Right atrium auricular region (tissue), 2 donors: ENCODE measurements at regions not wholly inside any gene's neighbourhood (a gene's known extent, or its start where the extent isn't known, plus 50 kb on each side); places are given as distances from the start of the nearest gene placed in this dataset.

Source experiments
- DNase-seq: peaks from one replicate; pipeline ENCODE4 v3.0.0-alpha.2; 2019; ENCODE audit warnings: low spot score
- H3K27ac ChIP-seq, 2 donors: fragments of 200-600 bp; sonication (generic); 1 replicate in 1 of 2; 2 replicates in 1 of 2; pipeline ENCODE4 v1.5.1; 2016 to 2019
- H3K27me3 ChIP-seq, 2 donors: fragments of 200-600 bp; sonication (generic); one replicate each; pipeline versions ENCODE4 v1.5.1 to v1.6.0; 2017 to 2019
- H3K36me3 ChIP-seq: fragments of 200-600 bp; sonication (generic); one replicate; pipeline ENCODE4 v1.5.1; 2016
- H3K4me1 ChIP-seq, 2 donors: fragments of 200-600 bp; sonication (generic); one replicate each; pipeline versions ENCODE4 v1.5.1 to v1.6.0; 2017 to 2019
- H3K4me3 ChIP-seq, 2 donors: fragments of 200-600 bp; sonication (generic); 1 replicate in 1 of 2; 2 replicates in 1 of 2; pipeline ENCODE4 v1.5.1; 2017 to 2019; ENCODE audit warnings: mild to moderate bottlenecking in 1 of 2, moderate library complexity in 1 of 2
- H3K9me3 ChIP-seq, 2 donors: fragments of 200-600 bp; sonication (generic); one replicate each; pipeline ENCODE4 v1.5.1; 2019
- microRNA counts, 2 donors: library from miRNA; unstranded; fragments of <30 nt; microRNA quantifications; one replicate each; lab custom pipeline; 2016 to 2017
- microRNA-seq, 2 donors: library from miRNA; unstranded; fragments of <30 nt; microRNA quantifications; one replicate each; pipeline ENCODE4, GENCODE V29; 2016 to 2017; ENCODE audit warnings: borderline number of aligned reads in 2 of 2, borderline replicate concordance in 1 of 2
- TF ChIP-seq, protein P1 (sequence below), 2 donors: fragments of 200-600 bp; sonication (generic); IDR thresholded peaks; one replicate each; pipeline ENCODE4 v1.5.1; 2019; ENCODE audit warnings: antibody characterized with exemption in 2 of 2

DNA sequence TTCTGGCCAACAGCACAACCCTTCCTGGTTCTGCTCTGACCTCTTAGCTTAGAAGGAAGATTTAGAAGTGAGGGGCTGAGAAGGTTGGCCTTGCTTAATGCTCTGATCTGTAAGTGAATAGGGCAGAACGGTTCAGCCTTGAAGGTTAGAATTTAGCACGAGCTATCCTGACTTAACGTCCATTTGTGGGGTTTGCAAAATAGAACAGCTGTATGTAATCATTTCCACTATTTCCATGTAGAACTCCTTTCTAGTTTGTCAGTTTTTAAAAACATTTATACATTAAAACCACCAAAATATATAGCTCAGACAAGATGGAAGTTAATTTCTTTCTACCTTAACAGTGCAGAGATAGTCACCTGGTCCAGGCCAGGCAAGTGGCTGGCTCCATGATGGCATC lies 89.9 kb downstream of the TBX19 start:
- H3K9me3 ChIP-seq = no peaks in the 10 kb centered on the region
- no peak overlapping the region for H3K4me3 ChIP-seq
- DNase-seq = no peak
- H3K27me3 ChIP-seq = no peaks in the 10 kb centered on the region
- peaks cover 0 to 21% of the 10 kb centered on the region in 2 donors for H3K4me1 ChIP-seq
- no peaks in the 10 kb centered on the region for H3K36me3 ChIP-seq
- TF ChIP-seq, protein P1, sequence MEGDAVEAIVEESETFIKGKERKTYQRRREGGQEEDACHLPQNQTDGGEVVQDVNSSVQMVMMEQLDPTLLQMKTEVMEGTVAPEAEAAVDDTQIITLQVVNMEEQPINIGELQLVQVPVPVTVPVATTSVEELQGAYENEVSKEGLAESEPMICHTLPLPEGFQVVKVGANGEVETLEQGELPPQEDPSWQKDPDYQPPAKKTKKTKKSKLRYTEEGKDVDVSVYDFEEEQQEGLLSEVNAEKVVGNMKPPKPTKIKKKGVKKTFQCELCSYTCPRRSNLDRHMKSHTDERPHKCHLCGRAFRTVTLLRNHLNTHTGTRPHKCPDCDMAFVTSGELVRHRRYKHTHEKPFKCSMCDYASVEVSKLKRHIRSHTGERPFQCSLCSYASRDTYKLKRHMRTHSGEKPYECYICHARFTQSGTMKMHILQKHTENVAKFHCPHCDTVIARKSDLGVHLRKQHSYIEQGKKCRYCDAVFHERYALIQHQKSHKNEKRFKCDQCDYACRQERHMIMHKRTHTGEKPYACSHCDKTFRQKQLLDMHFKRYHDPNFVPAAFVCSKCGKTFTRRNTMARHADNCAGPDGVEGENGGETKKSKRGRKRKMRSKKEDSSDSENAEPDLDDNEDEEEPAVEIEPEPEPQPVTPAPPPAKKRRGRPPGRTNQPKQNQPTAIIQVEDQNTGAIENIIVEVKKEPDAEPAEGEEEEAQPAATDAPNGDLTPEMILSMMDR (IDR thresholded peaks at IDR 0.05) = no peak
- H3K27ac ChIP-seq = no peak overlapping the region

DNA sequence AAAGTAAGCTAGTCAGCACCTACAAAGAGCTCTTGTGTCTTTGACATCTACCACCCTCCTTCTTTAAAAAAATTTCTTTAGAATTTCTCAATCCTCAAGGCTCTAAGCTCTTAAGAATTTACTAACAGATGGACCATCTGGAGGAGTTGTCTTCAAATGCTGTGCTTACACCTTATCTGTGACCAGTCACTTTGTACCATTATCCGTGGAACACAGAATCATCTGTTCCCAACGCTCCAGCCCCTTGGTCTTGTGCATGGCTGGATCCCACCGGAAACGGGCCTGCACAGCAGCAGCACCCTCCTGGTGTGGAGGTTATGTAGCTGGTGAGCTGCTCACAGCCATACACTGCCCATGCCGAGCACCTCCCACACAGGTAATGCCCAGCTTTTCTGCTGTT lies 89.0 kb downstream of the TBX19 start:
- Histone ChIP-seq H3K36me3 (no peaks in the 10 kb centered on the region), H3K27ac (no peak overlapping the region), H3K4me1 (peaks cover 0 to 21% of the 10 kb centered on the region in 2 donors), H3K27me3 (no peaks in the 10 kb centered on the region), H3K9me3 (no peaks in the 10 kb centered on the region), H3K4me3 (no peak overlapping the region)
- no peak for DNase-seq
- TF ChIP-seq, protein P1 (IDR thresholded peaks at IDR 0.05) = no peak

DNA sequence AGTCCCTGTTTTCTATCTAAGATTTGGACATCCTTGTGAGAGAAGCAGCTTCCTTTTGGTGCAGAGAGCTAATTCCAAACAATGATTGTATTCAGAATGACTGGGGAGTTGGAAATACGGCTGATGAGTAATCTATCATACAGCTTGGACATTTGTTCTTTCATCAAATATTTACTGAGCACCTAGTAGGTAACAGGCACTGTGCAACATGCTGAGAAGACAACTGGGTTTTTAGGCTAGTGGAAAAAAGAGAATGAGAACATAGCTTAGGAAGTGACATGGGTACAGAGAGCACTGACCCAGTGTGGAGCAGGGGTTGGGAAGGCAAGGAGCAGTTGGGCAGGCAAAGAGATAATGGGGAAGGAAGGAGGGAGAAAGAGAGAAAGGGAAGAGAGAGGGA lies 87.5 kb downstream of the TBX19 start:
- no peak for DNase-seq
- Histone ChIP-seq H3K4me1 (peaks cover 0 to 19% of the 10 kb centered on the region in 2 donors), H3K27me3 (no peaks in the 10 kb centered on the region), H3K27ac (no peak overlapping the region), H3K9me3 (no peaks in the 10 kb centered on the region), H3K36me3 (no peaks in the 10 kb centered on the region), H3K4me3 (no peak overlapping the region)
- TF ChIP-seq, protein P1 (IDR thresholded peaks at IDR 0.05) = no peak

DNA sequence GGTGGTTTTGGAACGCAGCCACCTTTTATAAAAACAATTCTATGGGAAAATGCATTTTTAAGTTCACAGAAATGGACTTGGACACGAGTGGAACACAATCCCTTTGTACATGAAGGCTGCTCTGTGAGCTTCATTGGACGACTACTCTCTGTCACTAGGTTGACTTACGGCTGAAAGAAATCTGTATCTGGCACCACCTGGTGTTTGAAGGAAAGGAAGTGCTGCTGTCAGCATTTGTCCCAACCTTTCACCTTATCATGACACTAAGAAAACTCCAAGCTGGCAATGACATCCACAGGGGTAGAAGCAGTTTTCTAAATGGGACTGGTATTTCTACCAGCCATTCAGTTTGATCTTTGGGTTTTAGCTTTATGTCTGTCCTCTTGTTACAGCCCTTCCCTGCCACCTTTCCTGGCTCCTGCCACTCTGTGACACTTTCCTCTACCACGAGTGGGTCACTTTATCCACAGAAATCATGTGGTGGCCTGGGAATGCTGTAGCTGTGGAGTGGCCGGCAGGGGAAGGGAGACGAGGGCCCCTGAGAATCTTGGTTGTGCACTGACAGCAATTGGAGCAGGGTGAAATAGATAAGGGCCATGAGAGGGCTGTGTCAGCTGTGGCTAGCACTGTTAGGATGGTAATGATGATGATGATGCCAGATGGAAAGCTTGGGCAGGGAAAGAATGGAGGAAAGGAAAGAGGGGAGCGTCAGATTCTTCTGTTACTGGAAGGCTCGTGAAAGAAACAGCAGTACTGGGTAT lies 85.2 kb downstream of the TBX19 start:
- TF ChIP-seq, protein P1 (IDR thresholded peaks at IDR 0.05) = no peak
- no peak overlapping the region for H3K27ac ChIP-seq
- no peaks in the 10 kb centered on the region for H3K36me3 ChIP-seq

More for the DNA sequence above, 85.2 kb downstream of the TBX19 start:
- Histone ChIP-seq H3K4me3 (no peak overlapping the region), H3K9me3 (no peaks in the 10 kb centered on the region), H3K27me3 (no peaks in the 10 kb centered on the region), H3K4me1 (peaks cover 0 to 2% of the 10 kb centered on the region in 2 donors)
- no peak for DNase-seq

MicroRNAs encoded in the stretch of these regions (microRNA counts, 767-probe panel; counts per million panel counts)
- microRNA hsa-miR-557 (lab: Ali Mortazavi, UCI) = 0 to 1,558 counts per million in 2 donors

Small RNA genes in the stretch of these regions (microRNA-seq; reads per million reads assigned to microRNA genes)
- gene MIR557 = 0 reads per million in 2 donors
